ENCODE measurements at regions not wholly inside any gene's neighbourhood (a gene's known extent, or its start where the extent isn't known, plus 50 kb on each side); places are given as distances from the start of the nearest gene placed in this dataset.

- no peak for DNase-seq
- peaks cover 0 to 8% of the 10 kb centered on the region in 2 donors for H3K36me3 Mint-ChIP-seq
- H3K9me3 ChIP-seq (ENCODE audit: control insufficient read depth in 1 of 2, low read length in 2 of 2): no peaks in the 10 kb centered on the region
- ChIA-PET CTCF (ENCODE audit: partially characterized antibody) (no interaction called here), POLR2A (ENCODE audit: partially characterized antibody) (no interaction called here)
- H3K4me3 ChIP-seq (ENCODE audit: low read length in 2 of 2): no peak overlapping the region
- H3K9me3 Mint-ChIP-seq: peaks cover 0 to 21% (median 5%) of the 10 kb centered on the region in 8 donors
- H3K4me1 Mint-ChIP-seq: no peaks in the 10 kb centered on the region
- H3K36me3 ChIP-seq (ENCODE audit: insufficient read depth, low read length): no peaks in the 10 kb centered on the region
- H3K4me3 Mint-ChIP-seq: no peak overlapping the region
- peaks cover 3 to 4% of the 10 kb centered on the region in 2 donors for H3K27me3 Mint-ChIP-seq
- intact Hi-C loops (cut with micrococcal nuclease): no loop called here
- H3K27ac ChIP-seq (ENCODE audit: low read depth, low read length): no peak overlapping the region
- H3K27me3 ChIP-seq (ENCODE audit: insufficient read depth, low read length): no peaks in the 10 kb centered on the region
- no peaks in the 10 kb centered on the region for H3K4me1 ChIP-seq (ENCODE audit: insufficient read depth, low read length)
- no peak overlapping the region for H3K27ac Mint-ChIP-seq
Measured at GRCh38 chr19:20333508-20333907, 166.5 kb downstream of the ZNF486 start.

GRCh38 chr19:20325151-20325550 lies 158.1 kb downstream of the ZNF486 start:
- H3K9me3 Mint-ChIP-seq: no peaks in the 10 kb centered on the region
- no peaks in the 10 kb centered on the region for H3K9me3 ChIP-seq (ENCODE audit: control insufficient read depth in 1 of 2, low read length in 2 of 2)
- H3K36me3 Mint-ChIP-seq: no peaks in the 10 kb centered on the region
- intact Hi-C loops (cut with micrococcal nuclease): no loop called here
- ChIA-PET POLR2A (ENCODE audit: partially characterized antibody) (no interaction called here), CTCF (ENCODE audit: partially characterized antibody) (no interaction called here)
- no peak overlapping the region for H3K4me3 ChIP-seq (ENCODE audit: low read length in 2 of 2)
- H3K4me3 Mint-ChIP-seq: no peak overlapping the region
- no peaks in the 10 kb centered on the region for H3K27me3 Mint-ChIP-seq
- no peaks in the 10 kb centered on the region for H3K36me3 ChIP-seq (ENCODE audit: insufficient read depth, low read length)
- H3K4me1 Mint-ChIP-seq: peaks cover 0 to 8% (median 1%) of the 10 kb centered on the region in 4 donors
- H3K27ac Mint-ChIP-seq: no peak overlapping the region
- no peak for DNase-seq
- no peaks in the 10 kb centered on the region for H3K4me1 ChIP-seq (ENCODE audit: insufficient read depth, low read length)
- H3K27me3 ChIP-seq (ENCODE audit: insufficient read depth, low read length): no peaks in the 10 kb centered on the region
- H3K27ac ChIP-seq (ENCODE audit: low read depth, low read length): no peak overlapping the region

- no peaks in the 10 kb centered on the region for H3K27me3 ChIP-seq (ENCODE audit: insufficient read depth, low read length)
- intact Hi-C loops (cut with micrococcal nuclease): no loop called here
- no peaks in the 10 kb centered on the region for H3K9me3 ChIP-seq (ENCODE audit: control insufficient read depth in 1 of 2, low read length in 2 of 2)
- Mint-ChIP-seq H3K27me3 (no peaks in the 10 kb centered on the region), H3K4me3 (no peak overlapping the region), H3K4me1 (peaks cover 0 to 8% (median 1%) of the 10 kb centered on the region in 4 donors), H3K9me3 (no peaks in the 10 kb centered on the region), H3K36me3 (no peaks in the 10 kb centered on the region), H3K27ac (no peak overlapping the region)
- H3K4me3 ChIP-seq (ENCODE audit: low read length in 2 of 2): no peak overlapping the region
- no peaks in the 10 kb centered on the region for H3K36me3 ChIP-seq (ENCODE audit: insufficient read depth, low read length)
- H3K4me1 ChIP-seq (ENCODE audit: insufficient read depth, low read length): no peaks in the 10 kb centered on the region
- CTCF ChIA-PET (ENCODE audit: partially characterized antibody): no interaction called here
- no peak overlapping the region for H3K27ac ChIP-seq (ENCODE audit: low read depth, low read length)
- DNase-seq: no peak
- POLR2A ChIA-PET (ENCODE audit: partially characterized antibody): no interaction called here
Measured at GRCh38 chr19:20321139-20321763, 154.2 kb downstream of the ZNF486 start.

DNA sequence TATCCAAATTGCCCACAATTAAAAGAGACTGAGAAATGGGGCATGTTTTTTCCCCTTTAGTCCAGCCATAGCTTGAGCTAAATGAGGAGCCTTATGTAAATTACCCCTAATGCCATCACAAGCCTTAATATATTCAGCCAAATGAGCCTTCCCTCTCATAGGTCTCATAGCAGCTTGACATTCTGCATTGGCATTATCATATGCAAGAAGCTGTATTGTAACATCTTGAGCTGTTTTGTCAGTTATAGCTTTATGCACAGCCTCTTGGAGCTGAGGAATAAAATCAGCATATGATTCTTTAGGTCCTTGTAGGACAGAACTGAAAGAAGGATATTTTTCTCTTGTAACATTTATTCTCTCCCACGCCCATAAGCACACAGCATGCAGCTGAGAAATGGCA lies 153.2 kb downstream of the ZNF486 start:
- Mint-ChIP-seq H3K27me3 (no peaks in the 10 kb centered on the region), H3K4me1 (peaks cover 0 to 6% (median 1%) of the 10 kb centered on the region in 4 donors), H3K36me3 (no peaks in the 10 kb centered on the region), H3K27ac (no peak overlapping the region), H3K9me3 (no peaks in the 10 kb centered on the region), H3K4me3 (no peak overlapping the region)
- Histone ChIP-seq H3K4me3 (ENCODE audit: low read length in 2 of 2) (no peak overlapping the region), H3K9me3 (ENCODE audit: control insufficient read depth in 1 of 2, low read length in 2 of 2) (no peaks in the 10 kb centered on the region), H3K27me3 (ENCODE audit: insufficient read depth, low read length) (no peaks in the 10 kb centered on the region), H3K4me1 (ENCODE audit: insufficient read depth, low read length) (no peaks in the 10 kb centered on the region), H3K36me3 (ENCODE audit: insufficient read depth, low read length) (no peaks in the 10 kb centered on the region), H3K27ac (ENCODE audit: low read depth, low read length) (no peak overlapping the region)
- ChIA-PET CTCF (ENCODE audit: partially characterized antibody) (no interaction called here), POLR2A (ENCODE audit: partially characterized antibody) (no interaction called here)
- no peak for DNase-seq
- intact Hi-C loops (cut with micrococcal nuclease): no loop called here

- no peak overlapping the region for H3K4me3 Mint-ChIP-seq
- peaks cover 0 to 3% (median 0%) of the 10 kb centered on the region in 4 donors for H3K4me1 Mint-ChIP-seq
- Histone ChIP-seq H3K4me1 (ENCODE audit: insufficient read depth, low read length) (no peaks in the 10 kb centered on the region), H3K27me3 (ENCODE audit: insufficient read depth, low read length) (no peaks in the 10 kb centered on the region), H3K27ac (ENCODE audit: low read depth, low read length) (no peak overlapping the region), H3K36me3 (ENCODE audit: insufficient read depth, low read length) (no peaks in the 10 kb centered on the region), H3K9me3 (ENCODE audit: control insufficient read depth in 1 of 2, low read length in 2 of 2) (no peaks in the 10 kb centered on the region), H3K4me3 (ENCODE audit: low read length in 2 of 2) (no peak overlapping the region)
- CTCF ChIA-PET (ENCODE audit: partially characterized antibody): no interaction called here
- H3K9me3 Mint-ChIP-seq: no peaks in the 10 kb centered on the region
- DNase-seq: no peak
- H3K27me3 Mint-ChIP-seq: no peaks in the 10 kb centered on the region
- POLR2A ChIA-PET (ENCODE audit: partially characterized antibody): no interaction called here
- H3K36me3 Mint-ChIP-seq: no peaks in the 10 kb centered on the region
- no peak overlapping the region for H3K27ac Mint-ChIP-seq
- intact Hi-C loops (cut with micrococcal nuclease): no loop called here
Measured at GRCh38 chr19:20318616-20319015, 151.6 kb downstream of the ZNF486 start.

- H3K9me3 ChIP-seq (ENCODE audit: control insufficient read depth in 1 of 2, low read length in 2 of 2): no peaks in the 10 kb centered on the region
- no peaks in the 10 kb centered on the region for H3K27me3 Mint-ChIP-seq
- no peaks in the 10 kb centered on the region for H3K4me1 Mint-ChIP-seq
- no peaks in the 10 kb centered on the region for H3K4me1 ChIP-seq (ENCODE audit: insufficient read depth, low read length)
- H3K27me3 ChIP-seq (ENCODE audit: insufficient read depth, low read length): no peaks in the 10 kb centered on the region
- H3K27ac ChIP-seq (ENCODE audit: low read depth, low read length): no peak overlapping the region
- H3K9me3 Mint-ChIP-seq: peaks cover 0 to 7% (median 0%) of the 10 kb centered on the region in 8 donors
- H3K4me3 ChIP-seq (ENCODE audit: low read length in 2 of 2): no peak overlapping the region
- ChIA-PET POLR2A (ENCODE audit: partially characterized antibody) (no interaction called here), CTCF (ENCODE audit: partially characterized antibody) (no interaction called here)
- no peak overlapping the region for H3K4me3 Mint-ChIP-seq
- H3K27ac Mint-ChIP-seq: no peak overlapping the region
- H3K36me3 Mint-ChIP-seq: no peaks in the 10 kb centered on the region
- H3K36me3 ChIP-seq (ENCODE audit: insufficient read depth, low read length): no peaks in the 10 kb centered on the region
- no peak for DNase-seq
- intact Hi-C loops (cut with micrococcal nuclease): no loop called here
Measured at GRCh38 chr19:20315543-20315942, 148.5 kb downstream of the ZNF486 start.

DNA sequence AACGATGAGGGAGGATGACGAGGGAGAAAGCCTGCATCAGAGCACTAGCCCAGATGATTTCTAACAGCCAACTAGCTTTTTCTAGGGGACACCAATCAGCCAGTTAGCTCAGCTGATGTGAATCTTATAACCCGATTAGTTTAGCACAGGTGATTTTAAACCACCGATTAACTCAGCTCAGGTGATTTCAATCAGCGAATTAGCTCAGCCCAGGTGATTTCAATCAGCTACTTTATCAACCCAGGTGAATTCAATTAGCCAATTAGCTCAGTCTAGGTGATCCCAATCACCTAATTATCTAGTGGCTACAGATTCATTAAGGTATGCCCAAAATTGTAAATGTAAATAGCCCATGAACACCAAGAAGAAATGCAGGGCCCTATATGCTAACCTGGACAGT lies 146.9 kb downstream of the ZNF486 start:
- Mint-ChIP-seq H3K4me3 (no peak overlapping the region), H3K36me3 (no peaks in the 10 kb centered on the region), H3K4me1 (no peaks in the 10 kb centered on the region), H3K27me3 (no peaks in the 10 kb centered on the region), H3K27ac (no peak overlapping the region), H3K9me3 (peaks cover 0 to 11% (median 0%) of the 10 kb centered on the region in 8 donors)
- Histone ChIP-seq H3K27me3 (ENCODE audit: insufficient read depth, low read length) (no peaks in the 10 kb centered on the region), H3K36me3 (ENCODE audit: insufficient read depth, low read length) (no peaks in the 10 kb centered on the region), H3K27ac (ENCODE audit: low read depth, low read length) (no peak overlapping the region), H3K9me3 (ENCODE audit: control insufficient read depth in 1 of 2, low read length in 2 of 2) (no peaks in the 10 kb centered on the region), H3K4me3 (ENCODE audit: low read length in 2 of 2) (no peak overlapping the region), H3K4me1 (ENCODE audit: insufficient read depth, low read length) (no peaks in the 10 kb centered on the region)
- POLR2A ChIA-PET (ENCODE audit: partially characterized antibody): no interaction called here
- intact Hi-C loops (cut with micrococcal nuclease): no loop called here
- DNase-seq: no peak
- CTCF ChIA-PET (ENCODE audit: partially characterized antibody): no interaction called here

- Histone ChIP-seq H3K36me3 (ENCODE audit: insufficient read depth, low read length) (no peaks in the 10 kb centered on the region), H3K4me1 (ENCODE audit: insufficient read depth, low read length) (no peaks in the 10 kb centered on the region), H3K9me3 (ENCODE audit: control insufficient read depth in 1 of 2, low read length in 2 of 2) (no peaks in the 10 kb centered on the region), H3K4me3 (ENCODE audit: low read length in 2 of 2) (no peak overlapping the region), H3K27me3 (ENCODE audit: insufficient read depth, low read length) (no peaks in the 10 kb centered on the region), H3K27ac (ENCODE audit: low read depth, low read length) (no peak overlapping the region)
- H3K27me3 Mint-ChIP-seq: no peaks in the 10 kb centered on the region
- H3K4me1 Mint-ChIP-seq: no peaks in the 10 kb centered on the region
- H3K4me3 Mint-ChIP-seq: no peak overlapping the region
- peaks cover 0 to 11% (median 2%) of the 10 kb centered on the region in 8 donors for H3K9me3 Mint-ChIP-seq
- H3K36me3 Mint-ChIP-seq: no peaks in the 10 kb centered on the region
- DNase-seq: no peak
- POLR2A ChIA-PET (ENCODE audit: partially characterized antibody): no interaction called here
- CTCF ChIA-PET (ENCODE audit: partially characterized antibody): no interaction called here
- no peak overlapping the region for H3K27ac Mint-ChIP-seq
- intact Hi-C loops (cut with micrococcal nuclease): no loop called here
Measured at GRCh38 chr19:20307127-20307526, 140.1 kb downstream of the ZNF486 start.
